Kidney (tissue), 13 donors: ENCODE measurements at regions not wholly inside any gene's neighbourhood (a gene's known extent, or its start where the extent isn't known, plus 50 kb on each side); places are given as distances from the start of the nearest gene placed in this dataset.

Experiments
- DNase-seq, 5 donors: peaks; one replicate each; pipeline ENCODE4 v3.0.0-alpha.2; 2013 to 2020
- FAIRE-seq: peaks from 2 replicates; lab custom pipeline; 2012; peaks lifted over from hg19 to GRCh38; lab: Jason Lieb, UNC
- H3K27ac ChIP-seq, 2 donors: one replicate each; pipeline ENCODE4 v1.7.0; 2013; ENCODE audit warnings: low read depth in 2 of 2, low read length in 2 of 2, inconsistent platforms in 1 of 2
- H3K27me3 ChIP-seq: one replicate; pipeline ENCODE4 v1.7.1; 2013; ENCODE audit warnings: low read length, inconsistent platforms; ENCODE audit not compliant: control insufficient read depth, insufficient read depth
- H3K36me3 ChIP-seq, 3 donors: one replicate each; pipeline versions ENCODE4 v1.7.0 to v1.7.1; 2013; ENCODE audit warnings: low read length in 3 of 3, control low read depth in 1 of 3, inconsistent platforms in 1 of 3; ENCODE audit not compliant: insufficient read depth in 3 of 3, control insufficient read depth in 2 of 3
- H3K4me1 ChIP-seq, 3 donors: one replicate each; pipeline versions ENCODE4 v1.7.0 to v1.7.1; 2013; ENCODE audit warnings: low read length in 3 of 3, inconsistent platforms in 1 of 3, low read depth in 1 of 3; ENCODE audit not compliant: control insufficient read depth in 2 of 3, insufficient read depth in 2 of 3
- H3K4me3 ChIP-seq, 3 donors: one replicate each; pipeline versions ENCODE4 v1.7.0 to v1.8.1; 2013; ENCODE audit warnings: low read length in 3 of 3, control low read depth in 1 of 3, inconsistent platforms in 1 of 3
- H3K9ac ChIP-seq, 3 donors: one replicate each; pipeline versions ENCODE4 v1.7.0 to v1.7.1; 2013; ENCODE audit warnings: low read length in 3 of 3, control low read depth in 1 of 3, inconsistent platforms in 1 of 3
- H3K9me3 ChIP-seq, 3 donors: one replicate each; pipeline versions ENCODE4 v1.7.0 to v1.7.1; 2013; ENCODE audit warnings: low read length in 3 of 3, control low read depth in 1 of 3, inconsistent platforms in 1 of 3; ENCODE audit not compliant: control insufficient read depth in 2 of 3, insufficient read depth in 1 of 3
- CTCF ChIP-seq: IDR thresholded peaks from 3 replicates; pipeline ENCODE4 v1.5.1; 2012; ENCODE audit warnings: mild to moderate bottlenecking, moderate library complexity, borderline replicate concordance; ENCODE audit not compliant: insufficient read depth; ENCODE audit errors: extremely low read depth
- intact Hi-C: fragments of 100-400 bp; cut with DNase I; formaldehyde crosslinking; loops from one replicate; pipeline ENCODE4 v1.11.1; 2022
- donor health status: control.
- donor health status: control.
- donor health status: control.
- donor health status: control.
- donor health status: control.
- donor health status: DM: yes; HTN: yes; CAD: no.
- donor health status: Normal renal cell carcinoma (clear cell type).

- no peak for TF ChIP-seq CTCF
- Histone ChIP-seq H3K36me3 (no peaks in the 10 kb centered on the region), H3K27me3 (no peaks in the 10 kb centered on the region), H3K4me1 (no peaks in the 10 kb centered on the region), H3K4me3 (no peak overlapping the region), H3K9me3 (no peaks in the 10 kb centered on the region), H3K27ac (no peak overlapping the region), H3K9ac (no peak overlapping the region)
- no peak for DNase-seq
- no peak for FAIRE-seq
- intact Hi-C loops, result no loop called here
Observed at GRCh38 chr20:55693641-55694040, 311.7 kb downstream of the CBLN4 start.

GRCh38 chr20:55685841-55686240, 319.5 kb downstream of the CBLN4 start:
- intact Hi-C loops, result no loop called here
- FAIRE-seq, result no peak
- no peaks in the 10 kb centered on the region for H3K4me1 ChIP-seq
- no peak overlapping the region for H3K4me3 ChIP-seq
- no peak overlapping the region for H3K27ac ChIP-seq
- H3K9me3 ChIP-seq, result no peaks in the 10 kb centered on the region
- no peak overlapping the region for H3K9ac ChIP-seq
- H3K36me3 ChIP-seq, result no peaks in the 10 kb centered on the region
- no peaks in the 10 kb centered on the region for H3K27me3 ChIP-seq
- TF ChIP-seq CTCF, result no peak
- peak in 1 of 5 donors; percentile 15 for DNase-seq

GRCh38 chr20:55685425-55685824, 319.9 kb downstream of the CBLN4 start:
- Histone ChIP-seq H3K4me3 (no peak overlapping the region), H3K9ac (no peak overlapping the region), H3K4me1 (no peaks in the 10 kb centered on the region), H3K36me3 (no peaks in the 10 kb centered on the region), H3K27ac (no peak overlapping the region), H3K9me3 (no peaks in the 10 kb centered on the region), H3K27me3 (no peaks in the 10 kb centered on the region)
- FAIRE-seq, result no peak
- DNase-seq, result no peak
- intact Hi-C loops, result no loop called here
- no peak for TF ChIP-seq CTCF

- no peak overlapping the region for H3K9ac ChIP-seq
- H3K4me1 ChIP-seq, result no peaks in the 10 kb centered on the region
- peak in 4 of 5 donors; percentile 50 to 85 (median 68) for DNase-seq
- H3K4me3 ChIP-seq, result no peak overlapping the region
- no peaks in the 10 kb centered on the region for H3K27me3 ChIP-seq
- no peaks in the 10 kb centered on the region for H3K9me3 ChIP-seq
- H3K27ac ChIP-seq, result no peak overlapping the region
- intact Hi-C loops, result no loop called here
- no peak for FAIRE-seq
- no peaks in the 10 kb centered on the region for H3K36me3 ChIP-seq
- TF ChIP-seq CTCF, result no peak
Observed at GRCh38 chr20:55684578-55684977, 320.7 kb downstream of the CBLN4 start.
